Ovary (tissue), 7 donors: ENCODE measurements at regions not wholly inside any gene's neighbourhood (a gene's known extent, or its start where the extent isn't known, plus 50 kb on each side); places are given as distances from the start of the nearest gene placed in this dataset.

Experiments used
- DNase-seq, 5 donors: peaks; one replicate each; pipeline ENCODE4 v3.0.0-alpha.2; 2019 to 2020
- H3K27ac ChIP-seq, 2 donors: fragments of 200-600 bp; one replicate each; pipeline versions ENCODE4 v1.5.1 to v1.8.0; 2019 to 2022
- H3K27me3 ChIP-seq: fragments of 200-600 bp; one replicate; pipeline ENCODE4 v1.8.0; 2022
- H3K36me3 ChIP-seq: fragments of 200-600 bp; sonication (generic); one replicate; pipeline ENCODE4 v1.5.1; 2019
- H3K4me1 ChIP-seq: one replicate; pipeline ENCODE4 v1.8.1; 2013; ENCODE audit warnings: mild to moderate bottlenecking, moderate library complexity; ENCODE audit not compliant: insufficient read depth
- H3K4me3 ChIP-seq: fragments of 200-600 bp; sonication (generic); one replicate; pipeline ENCODE4 v1.5.1; 2017
- H3K9me3 ChIP-seq, 2 donors: fragments of 200-600 bp in 1 of 2; sonication (generic) in 1 of 2; one replicate each; pipeline versions ENCODE4 v1.5.1 to v1.8.1; 2013 to 2019; ENCODE audit warnings: mild to moderate bottlenecking in 1 of 2, moderate library complexity in 1 of 2
- EP300 ChIP-seq: sonication (generic); formaldehyde crosslinking; IDR thresholded peaks from one replicate; pipeline ENCODE4 v1.6.1; 2017; ENCODE audit warnings: antibody characterized with exemption
- POLR2A ChIP-seq: fragments of 450-650 bp; IDR thresholded peaks from one replicate; pipeline ENCODE4 v1.6.1; 2017; ENCODE audit warnings: antibody characterized with exemption, mild to moderate bottlenecking, moderate library complexity
- WGBS, 3 donors: extraction: QIAGEN DNeasy Blood & Tissue Kit in 1 of 3; methylation state at CpG; one replicate each; pipeline versions ENCODE4 v1.1.5 to v1.1.7; 2013 to 2017; 5-methylcytosine and 5-hydroxymethylcytosine counted together
- intact Hi-C, 4 donors: fragments of 100-400 bp; cut with DNase I; formaldehyde crosslinking; loops; one replicate each; pipeline versions ENCODE4 v1.11.0 to v1.15.1; 2022 to 2023
- TF ChIP-seq, protein P1 (sequence below), 3 donors: fragments of 450-650 bp in 2 of 3; fragments of 200-600 bp in 1 of 3; IDR thresholded peaks; one replicate each; pipeline versions ENCODE4 v1.5.1 to v1.8.0; 2016 to 2022; ENCODE audit warnings: antibody characterized with exemption in 3 of 3, mild to moderate bottlenecking in 1 of 3
- donor health status: DM: no; HTN: no; CAD: no; lungs with moderate emphysema.
- donor health status: DM: no; HTN: no; CAD: no.
- donor health status: Bipolar disorder and iron deficiency.
- donor health status: DM: no; HTN: no; CAD: no.
- donor health status: DM: yes; HTN: yes; CAD: no.

DNA sequence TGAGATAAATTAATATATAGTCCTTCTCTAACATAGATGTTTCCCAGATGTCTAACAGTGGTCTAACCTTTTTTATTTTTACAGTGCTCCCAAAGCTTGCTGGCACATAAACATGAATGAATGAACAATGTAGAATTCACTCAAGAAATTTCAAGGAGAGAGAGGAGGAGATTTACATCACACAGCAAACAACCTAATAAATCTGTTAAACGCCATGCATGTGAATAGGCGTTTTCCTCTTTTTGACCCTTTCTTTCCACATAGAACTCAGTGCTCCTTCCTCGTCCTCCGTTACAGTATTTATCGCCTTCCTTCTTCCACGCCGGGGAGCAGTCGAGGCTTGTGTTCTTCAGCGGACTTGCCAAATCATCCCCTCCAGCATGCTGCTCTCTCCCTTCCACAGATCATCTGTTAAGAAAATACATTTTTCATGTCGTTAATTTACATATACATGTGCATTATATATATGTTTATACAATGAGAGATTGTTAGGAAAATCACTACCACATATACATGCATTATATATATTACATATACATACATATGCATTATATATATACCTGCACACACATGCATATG is 93.0 kb downstream of the SLC35B3 start:
- WGBS, 3 donors: 75 to 82% (median 77%) methylated on average over 10 of the region's 10 CpGs
- no peak overlapping the region for H3K4me3 ChIP-seq
- H3K36me3 ChIP-seq: no peaks in the 10 kb centered on the region
- no peaks in the 10 kb centered on the region for H3K4me1 ChIP-seq
- TF ChIP-seq EP300 (no peak), POLR2A (no peak)
- TF ChIP-seq, protein P1, sequence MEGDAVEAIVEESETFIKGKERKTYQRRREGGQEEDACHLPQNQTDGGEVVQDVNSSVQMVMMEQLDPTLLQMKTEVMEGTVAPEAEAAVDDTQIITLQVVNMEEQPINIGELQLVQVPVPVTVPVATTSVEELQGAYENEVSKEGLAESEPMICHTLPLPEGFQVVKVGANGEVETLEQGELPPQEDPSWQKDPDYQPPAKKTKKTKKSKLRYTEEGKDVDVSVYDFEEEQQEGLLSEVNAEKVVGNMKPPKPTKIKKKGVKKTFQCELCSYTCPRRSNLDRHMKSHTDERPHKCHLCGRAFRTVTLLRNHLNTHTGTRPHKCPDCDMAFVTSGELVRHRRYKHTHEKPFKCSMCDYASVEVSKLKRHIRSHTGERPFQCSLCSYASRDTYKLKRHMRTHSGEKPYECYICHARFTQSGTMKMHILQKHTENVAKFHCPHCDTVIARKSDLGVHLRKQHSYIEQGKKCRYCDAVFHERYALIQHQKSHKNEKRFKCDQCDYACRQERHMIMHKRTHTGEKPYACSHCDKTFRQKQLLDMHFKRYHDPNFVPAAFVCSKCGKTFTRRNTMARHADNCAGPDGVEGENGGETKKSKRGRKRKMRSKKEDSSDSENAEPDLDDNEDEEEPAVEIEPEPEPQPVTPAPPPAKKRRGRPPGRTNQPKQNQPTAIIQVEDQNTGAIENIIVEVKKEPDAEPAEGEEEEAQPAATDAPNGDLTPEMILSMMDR (IDR thresholded peaks at IDR 0.05): no peak
- intact Hi-C loops: no loop called here
- no peak for DNase-seq
- no peaks in the 10 kb centered on the region for H3K27me3 ChIP-seq
- H3K27ac ChIP-seq: no peak overlapping the region
- H3K9me3 ChIP-seq: no peaks in the 10 kb centered on the region

DNA sequence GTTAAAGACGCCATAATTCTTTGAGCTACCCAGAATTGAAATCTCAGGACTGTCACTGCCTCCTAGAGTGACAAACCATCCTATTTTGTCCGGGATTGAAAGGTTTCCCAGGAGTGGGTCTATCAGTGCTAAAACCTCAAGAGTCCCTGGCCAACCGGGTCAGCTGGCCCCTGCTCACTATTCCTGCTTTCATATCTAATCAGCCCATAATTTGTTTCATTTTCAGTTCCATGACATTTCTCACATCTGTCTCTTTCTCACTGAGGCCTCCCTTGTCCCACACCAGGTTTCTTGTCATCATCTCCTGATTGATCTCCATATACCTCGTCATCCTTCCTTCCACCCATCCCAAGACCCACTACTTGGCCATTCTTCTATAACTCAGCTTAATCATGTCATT is 98.2 kb downstream of the SLC35B3 start:
- H3K27me3 ChIP-seq: no peaks in the 10 kb centered on the region
- TF ChIP-seq EP300: no peak
- TF ChIP-seq, protein P1 (IDR thresholded peaks at IDR 0.05): no peak
- TF ChIP-seq POLR2A: no peak
- 47 to 51% (median 48%) methylated on average over 4 of the region's 4 CpGs for WGBS, 3 donors
- no peaks in the 10 kb centered on the region for H3K4me1 ChIP-seq
- intact Hi-C loops: no loop called here
- no peak for DNase-seq
- H3K9me3 ChIP-seq: no peaks in the 10 kb centered on the region
- no peaks in the 10 kb centered on the region for H3K36me3 ChIP-seq
- no peak overlapping the region for H3K27ac ChIP-seq
- no peak overlapping the region for H3K4me3 ChIP-seq

DNA sequence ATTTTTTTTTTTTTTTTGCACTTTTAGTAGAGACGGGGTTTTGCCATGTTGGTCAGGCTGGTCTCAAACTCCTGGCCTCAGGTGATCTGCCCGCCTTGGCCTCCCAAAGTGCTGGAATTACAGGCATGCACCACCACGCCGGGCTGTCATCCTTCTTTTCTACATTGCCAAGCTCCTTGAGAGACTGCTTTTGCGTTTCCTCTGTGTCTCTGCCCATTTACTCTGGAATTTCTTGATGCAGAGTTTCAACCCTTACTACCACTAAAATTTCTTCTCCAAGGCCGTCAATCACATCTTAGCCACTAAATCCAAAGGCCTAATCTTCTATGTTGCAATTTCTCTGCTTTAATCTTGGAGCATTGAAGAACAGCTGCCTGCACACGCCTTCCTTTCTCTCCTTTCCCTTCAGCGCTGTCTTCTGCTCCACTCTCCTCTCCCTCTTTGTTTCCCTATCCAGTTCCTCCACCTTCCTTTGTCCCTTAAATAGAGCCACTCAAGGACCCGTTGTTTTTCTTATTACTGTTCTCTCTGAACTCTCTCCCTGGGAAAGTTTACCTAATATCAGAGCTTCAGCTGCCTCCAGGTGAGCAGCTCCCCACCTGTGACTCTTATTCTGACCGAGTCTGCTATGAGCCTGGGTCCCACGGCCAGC is 98.8 kb downstream of the SLC35B3 start:
- no peak for TF ChIP-seq EP300
- TF ChIP-seq, protein P1 (IDR thresholded peaks at IDR 0.05): no peak
- no peak for TF ChIP-seq POLR2A
- no peaks in the 10 kb centered on the region for H3K36me3 ChIP-seq
- H3K9me3 ChIP-seq: no peaks in the 10 kb centered on the region
- no peak overlapping the region for H3K4me3 ChIP-seq
- no peak for DNase-seq
- WGBS, 3 donors: 78 to 85% (median 82%) methylated on average over 11 of the region's 11 CpGs
- H3K27ac ChIP-seq: no peak overlapping the region
- H3K27me3 ChIP-seq: no peaks in the 10 kb centered on the region
- no peaks in the 10 kb centered on the region for H3K4me1 ChIP-seq
- intact Hi-C loops: no loop called here

DNA sequence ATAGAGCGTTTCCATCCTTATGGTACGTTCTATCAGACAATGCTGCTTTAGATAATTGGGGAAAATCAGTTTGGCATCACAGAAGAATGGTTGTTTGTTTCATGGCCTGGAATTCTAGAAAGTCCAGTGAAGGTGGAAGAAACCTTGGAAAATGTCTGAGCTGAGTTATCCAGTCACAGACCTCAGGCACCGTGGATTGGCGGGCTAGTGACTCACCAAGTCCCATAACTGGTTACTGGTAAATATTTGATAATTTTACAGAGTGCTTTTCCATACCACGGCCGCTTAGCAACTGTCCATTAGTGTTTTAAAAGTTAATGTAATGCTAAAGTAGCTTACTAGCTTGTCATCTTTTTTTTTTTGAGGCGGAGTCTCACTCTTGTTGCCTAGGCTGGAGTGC is 99.4 kb downstream of the SLC35B3 start:
- TF ChIP-seq POLR2A (no peak), EP300 (no peak)
- TF ChIP-seq, protein P1 (IDR thresholded peaks at IDR 0.05): no peak
- intact Hi-C loops: no loop called here
- no peak overlapping the region for H3K4me3 ChIP-seq
- H3K36me3 ChIP-seq: no peaks in the 10 kb centered on the region
- no peak for DNase-seq
- WGBS, 3 donors: 92% methylated on average over 7 of the region's 7 CpGs
- H3K27ac ChIP-seq: no peak overlapping the region
- no peaks in the 10 kb centered on the region for H3K9me3 ChIP-seq
- no peaks in the 10 kb centered on the region for H3K4me1 ChIP-seq
- no peaks in the 10 kb centered on the region for H3K27me3 ChIP-seq
